OCI-LY7 (cell line): ENCODE measurements at regions not wholly inside any gene's neighbourhood (a gene's known extent, or its start where the extent isn't known, plus 50 kb on each side); places are given as distances from the start of the nearest gene placed in this dataset. TPM values are rescaled to one million over a fixed set of nuclear protein-coding genes. Genes with fewer than 3 reads are reported as not detected.

Experiments used
- small RNA-seq: library from RNA; depleted of rRNA; stranded (forward); fragments of <200 nt; gene quantifications from one replicate; pipeline ENCODE3, GENCODE V24; 2014

Small RNA genes in the stretch of these regions (small RNA-seq; reads per million reads assigned to genes)
- gene AC006499.8 = not detected
